Astrocyte (in vitro differentiated cells and primary cell): ENCODE measurements at regions not wholly inside any gene's neighbourhood (a gene's known extent, or its start where the extent isn't known, plus 50 kb on each side); places are given as distances from the start of the nearest gene placed in this dataset.

Experiments
- CTCF ChIP-seq: IDR thresholded peaks from 2 replicates; pipeline ENCODE4 v1.5.1; 2011; ENCODE audit warnings: low read depth, mild to moderate bottlenecking, inconsistent platforms, low read length, moderate library complexity; ENCODE audit not compliant: insufficient read depth
- EZH2 ChIP-seq: IDR thresholded peaks from 2 replicates; pipeline ENCODE4 v1.6.1; 2012; ENCODE audit warnings: mild to moderate bottlenecking, low read length, inconsistent platforms; ENCODE audit not compliant: insufficient read depth

- TF ChIP-seq CTCF (no peak), EZH2 (no peak)
Observed at GRCh38 chr1:119226913-119227312, 86.5 kb upstream of the WARS2 start.
